ENCODE measurements at regions not wholly inside any gene's neighbourhood (a gene's known extent, or its start where the extent isn't known, plus 50 kb on each side); places are given as distances from the start of the nearest gene placed in this dataset.
"Not testable (repeated sequence)": the region's sequence is repeated elsewhere in the genome, so short reads cannot be mapped to it uniquely, and the experiment has no call there.

DNA sequence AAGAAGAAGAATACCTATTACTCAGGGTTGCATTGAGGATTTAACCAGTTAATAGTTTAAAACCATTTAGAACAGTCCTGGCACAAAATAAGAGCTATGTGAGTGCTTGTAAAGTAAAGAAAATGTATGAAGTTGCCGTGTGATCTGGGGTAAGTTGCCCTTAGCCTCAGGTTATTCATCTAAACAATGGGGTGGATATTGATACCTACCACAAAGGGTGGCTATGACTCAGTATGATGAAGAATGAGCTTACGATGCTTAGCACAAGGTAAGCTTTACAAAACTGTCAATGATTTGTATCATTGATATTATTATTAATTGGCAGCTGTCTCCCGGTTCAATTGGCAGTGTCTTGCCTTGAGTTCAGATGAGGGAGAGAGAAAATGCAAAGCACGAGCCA, 149.4 kb upstream of the PITX1 start:
- intact Hi-C loops (cut with micrococcal nuclease): no loop called here

DNA sequence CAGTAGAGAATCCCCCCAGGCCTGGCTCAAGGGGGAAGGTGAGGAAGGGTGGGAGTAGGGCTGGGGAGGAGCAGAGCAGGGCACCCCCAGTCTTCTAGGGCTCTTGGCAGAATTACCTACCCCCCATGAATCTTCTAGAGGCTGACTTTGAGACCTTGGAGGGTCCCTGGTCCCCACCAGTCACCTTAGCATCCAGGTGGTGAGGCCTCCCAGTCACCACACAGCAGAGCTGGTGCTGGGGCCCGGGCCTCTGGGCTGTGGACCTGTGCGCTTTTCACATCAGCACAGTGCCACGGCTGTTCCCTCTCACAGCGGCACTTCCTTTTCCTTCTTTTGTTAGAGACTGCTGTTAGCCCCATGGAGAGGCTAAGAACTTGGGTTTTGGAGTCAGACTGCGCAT, 148.6 kb upstream of the PITX1 start:
- intact Hi-C loops (cut with micrococcal nuclease): no loop called here

DNA sequence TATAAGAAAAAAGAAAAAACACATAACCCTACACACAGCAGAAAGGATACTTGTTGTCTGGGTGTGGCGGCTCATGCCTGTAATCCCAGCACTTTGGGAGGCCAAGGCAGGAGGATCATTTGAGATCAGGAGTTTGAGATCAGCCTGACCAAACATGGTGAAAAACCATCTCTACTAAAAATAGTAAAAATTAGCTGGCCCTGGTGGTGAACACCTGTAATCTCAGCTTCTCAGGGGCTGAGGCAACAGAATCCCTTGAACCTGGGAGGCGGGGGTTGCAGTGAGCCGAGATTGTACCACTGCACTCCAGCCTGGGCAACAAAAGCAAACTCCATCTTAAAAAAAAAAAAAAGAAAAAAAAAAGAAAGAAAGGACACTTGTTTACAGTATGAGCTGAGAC, 147.6 kb upstream of the PITX1 start:
- intact Hi-C loops (cut with micrococcal nuclease): no loop called here

DNA sequence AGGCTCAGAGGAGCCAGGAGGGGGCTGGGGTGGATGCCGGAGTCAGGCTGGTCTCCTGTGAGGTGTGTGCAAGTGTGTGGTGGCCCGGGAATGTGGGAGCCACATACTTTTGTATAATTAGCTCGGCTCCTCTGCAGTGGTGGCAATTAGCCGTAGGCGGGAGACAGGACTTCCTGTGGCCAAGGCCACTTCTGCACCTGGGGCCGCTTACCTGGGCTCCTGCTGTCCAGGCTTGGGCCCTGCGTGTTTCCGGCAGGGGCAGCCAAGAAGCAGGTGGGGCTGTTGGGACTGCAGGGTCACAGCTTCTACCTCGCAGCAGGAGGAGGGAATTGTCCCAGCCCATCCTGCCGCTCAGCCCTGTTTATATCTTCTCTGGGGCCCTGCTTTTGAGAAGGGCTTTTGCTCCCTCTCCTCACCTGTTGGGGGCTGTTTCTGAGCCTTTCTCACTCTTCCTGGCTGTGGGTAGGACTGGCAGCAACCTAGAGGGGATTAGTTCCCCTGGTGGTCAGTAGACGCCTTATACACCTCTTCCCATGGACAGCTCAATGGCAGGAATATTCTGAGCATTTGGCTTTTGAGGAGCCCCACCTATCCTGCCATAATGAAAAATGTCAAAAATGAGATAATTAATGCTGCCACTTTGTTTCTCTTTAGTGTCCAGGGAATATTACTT, 145.4 kb upstream of the PITX1 start:
- intact Hi-C loops (cut with micrococcal nuclease): no loop called here

DNA sequence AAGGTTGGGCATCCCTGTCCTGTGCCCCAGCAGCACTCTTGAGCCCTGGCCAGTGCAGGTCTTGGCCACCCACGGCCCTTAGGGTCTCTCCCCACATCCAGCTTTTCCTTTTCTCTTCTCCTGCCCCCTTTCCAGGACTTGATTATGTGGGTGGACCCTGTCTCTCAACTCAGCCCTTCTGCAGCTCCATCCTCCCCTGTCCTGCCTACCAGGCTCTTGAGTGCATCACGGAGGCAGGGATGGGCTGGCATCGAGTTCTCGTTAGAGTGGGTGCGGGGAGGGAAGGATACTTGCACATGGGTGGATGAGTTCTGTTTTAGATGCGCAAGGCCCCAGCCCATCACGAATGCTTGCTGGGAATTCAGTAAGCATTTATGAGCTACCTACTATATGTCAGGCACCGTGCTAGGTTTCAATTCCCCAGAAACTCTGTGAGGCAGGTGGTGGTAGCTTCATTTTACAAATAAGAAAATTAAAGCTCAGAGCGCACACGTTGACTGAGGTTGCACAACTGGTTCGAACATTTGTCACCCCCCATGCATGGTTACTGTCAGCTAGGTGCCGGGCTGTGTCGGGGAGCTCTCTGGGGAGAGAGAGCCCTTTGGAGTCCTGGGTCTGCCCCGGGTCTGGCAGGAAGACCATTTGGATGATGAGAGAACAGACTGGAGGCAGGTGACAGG, 144.6 kb upstream of the PITX1 start:
- intact Hi-C loops (cut with micrococcal nuclease): no loop called here

DNA sequence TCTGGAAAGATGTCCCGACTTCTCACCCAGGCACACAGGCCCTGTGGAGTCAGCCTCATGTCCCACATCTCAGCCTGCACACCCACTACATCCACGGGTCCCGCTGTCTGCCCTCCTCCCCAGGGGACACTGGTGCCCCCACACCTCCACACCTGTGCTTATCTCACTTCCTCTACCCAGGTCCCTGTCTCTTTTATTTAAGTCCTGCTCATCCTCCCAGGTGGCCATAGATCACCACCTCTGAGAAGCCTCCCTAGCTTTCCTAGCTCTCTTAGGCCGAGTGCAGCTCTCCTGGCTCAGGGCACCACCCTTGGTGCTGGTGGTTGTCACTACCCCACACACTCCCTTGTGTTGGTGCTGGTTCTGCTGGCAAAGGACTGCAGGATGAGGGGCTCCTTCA, 143.6 kb upstream of the PITX1 start:
- intact Hi-C loops (cut with micrococcal nuclease): no loop called here

DNA sequence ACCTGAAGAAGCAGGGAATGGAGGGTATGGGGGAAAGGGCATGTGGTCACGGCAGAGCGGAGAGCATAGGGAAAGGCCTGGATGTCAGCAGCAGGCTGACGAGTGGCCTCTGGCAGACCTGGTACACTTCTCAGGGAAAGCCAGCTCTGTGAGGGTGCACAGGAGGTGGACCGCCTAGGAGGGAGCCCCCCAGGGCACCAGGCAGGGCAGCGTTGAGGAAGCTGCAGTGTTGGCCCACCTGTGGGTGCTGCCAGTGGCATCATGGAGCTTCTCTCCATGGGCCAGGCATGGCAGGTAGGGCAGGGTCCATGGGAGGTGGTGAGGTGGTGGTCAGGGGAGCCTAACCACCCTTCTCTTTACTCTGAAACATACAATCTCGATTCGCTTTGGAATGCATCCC, 143.0 kb upstream of the PITX1 start:
- intact Hi-C loops (cut with micrococcal nuclease): no loop called here

DNA sequence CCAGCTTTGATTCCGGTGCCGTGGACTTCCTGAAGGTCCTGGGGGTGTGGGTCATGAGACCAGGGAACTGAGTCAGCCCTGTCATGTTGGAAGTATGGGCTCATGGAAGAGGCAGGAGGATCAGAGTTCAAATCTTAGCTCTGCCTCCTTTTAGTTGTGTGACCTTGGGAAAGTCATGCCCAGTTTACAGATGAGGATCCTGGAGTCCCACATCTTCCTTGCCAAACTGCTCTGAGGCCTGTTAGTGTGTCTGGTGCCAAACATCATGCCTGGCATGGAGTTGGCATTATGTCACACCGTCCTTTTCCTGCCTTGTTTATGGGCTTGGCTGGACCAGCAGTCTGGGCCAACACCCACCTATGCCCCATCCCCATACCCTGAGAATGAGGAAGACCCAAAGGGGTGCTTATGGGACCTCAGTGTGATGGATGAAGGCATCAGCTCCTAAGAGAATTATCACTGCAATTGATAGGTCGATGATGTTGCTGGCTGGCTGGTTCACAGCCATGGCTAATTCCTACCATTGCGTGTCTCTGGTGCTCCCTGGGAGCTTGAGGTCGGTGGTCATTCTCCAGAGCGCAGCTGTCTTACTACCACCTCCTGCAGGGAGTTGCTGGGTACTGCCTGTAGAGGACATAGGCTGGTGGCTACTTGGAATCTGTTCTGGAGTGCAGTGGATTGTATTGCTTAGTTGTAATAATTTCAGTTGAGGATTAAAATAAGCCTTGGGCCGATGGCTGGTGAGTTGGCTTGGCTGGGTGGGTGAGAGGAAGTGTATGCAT, 140.5 kb upstream of the PITX1 start:
- intact Hi-C loops (cut with micrococcal nuclease): no loop called here

DNA sequence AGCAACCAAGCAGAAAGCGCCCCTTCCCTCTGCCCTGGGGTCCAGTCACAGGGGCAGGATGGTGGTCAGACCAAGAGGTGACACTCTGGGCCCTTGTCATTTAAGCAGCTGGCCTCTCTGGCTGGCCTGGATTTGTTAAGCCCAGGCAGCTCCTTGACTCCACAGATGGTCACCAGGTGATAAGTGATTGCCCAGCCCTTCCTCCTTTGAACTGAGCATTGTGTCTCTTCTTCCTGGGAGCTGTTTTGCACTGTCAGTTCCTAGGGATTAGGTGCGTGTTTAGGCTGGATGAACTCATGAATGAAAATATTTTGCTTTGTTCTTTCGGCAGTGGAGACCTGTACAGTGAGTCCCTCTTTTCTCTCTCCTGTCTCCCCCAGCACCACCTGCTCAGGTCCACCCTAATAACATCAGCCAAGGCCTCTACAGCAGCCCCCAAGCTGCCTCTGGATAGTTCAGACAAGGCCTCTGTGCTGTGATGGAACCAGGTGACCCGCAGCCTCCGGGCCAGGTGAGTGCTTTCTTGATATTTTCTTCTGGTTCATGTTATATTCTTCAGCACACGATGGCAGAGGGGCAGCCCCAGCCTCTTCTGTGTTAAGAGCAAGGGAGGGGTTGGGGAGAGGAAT, 139.7 kb upstream of the PITX1 start:
- intact Hi-C loops (cut with micrococcal nuclease): no loop called here

DNA sequence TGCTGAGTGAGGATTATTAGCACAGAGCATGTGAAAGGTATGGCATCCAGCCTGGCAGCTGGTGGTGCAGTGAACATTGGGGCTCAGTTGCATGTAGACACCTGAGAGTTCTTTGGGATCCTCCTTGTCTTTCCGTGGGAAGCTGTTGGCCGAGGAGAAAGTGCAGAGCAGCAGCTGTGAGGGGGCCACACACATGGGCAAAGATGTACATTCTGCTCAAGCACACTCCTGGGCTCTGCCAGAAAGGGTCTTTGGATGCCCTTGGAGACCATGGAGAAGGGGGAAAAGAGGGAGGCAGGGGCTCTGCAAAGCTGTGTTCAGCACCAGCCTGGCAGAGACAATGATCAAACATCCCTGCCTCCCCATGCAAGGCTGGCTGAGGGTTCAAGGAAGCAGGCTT, 138.7 kb upstream of the PITX1 start:
- intact Hi-C loops (cut with micrococcal nuclease): no loop called here

DNA sequence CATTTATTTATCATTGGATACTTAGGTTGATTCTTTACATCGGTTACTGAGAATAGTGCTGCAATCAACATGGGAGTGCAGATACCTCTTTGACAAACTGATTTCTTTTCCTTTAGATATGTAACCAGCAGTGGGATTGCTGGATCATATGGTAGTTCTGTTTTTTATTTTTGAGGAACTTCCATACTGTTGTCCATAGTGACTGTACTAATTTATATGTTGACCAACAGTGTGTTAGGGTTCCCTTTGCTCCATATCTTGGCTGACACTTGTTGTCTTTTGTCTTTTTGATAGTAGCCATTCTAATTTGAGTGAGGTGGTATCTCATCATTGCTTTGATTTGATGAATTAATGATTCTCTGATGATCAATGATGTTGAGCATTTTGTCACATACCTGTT, 137.3 kb upstream of the PITX1 start:
- intact Hi-C loops (cut with micrococcal nuclease): no loop called here

DNA sequence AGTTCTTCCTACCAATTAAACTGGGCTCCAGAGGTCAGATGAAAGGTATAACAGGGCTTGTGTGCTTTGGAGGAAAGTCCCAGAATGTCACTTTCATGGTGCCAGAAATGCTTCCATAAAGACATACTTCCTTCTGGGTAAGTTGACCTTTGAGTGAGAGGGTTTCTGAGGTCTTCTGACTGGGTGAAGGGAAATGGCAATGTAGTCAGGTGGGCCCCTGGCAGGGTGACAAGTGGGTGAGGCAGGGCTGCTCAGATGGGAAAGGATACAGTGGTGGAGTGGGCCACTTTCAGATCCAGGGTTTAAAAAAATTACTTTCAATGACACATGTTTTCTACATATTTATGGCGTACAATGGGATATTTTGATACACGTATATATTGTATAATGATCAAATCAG, 136.5 kb upstream of the PITX1 start:
- intact Hi-C loops (cut with micrococcal nuclease): no loop called here

DNA sequence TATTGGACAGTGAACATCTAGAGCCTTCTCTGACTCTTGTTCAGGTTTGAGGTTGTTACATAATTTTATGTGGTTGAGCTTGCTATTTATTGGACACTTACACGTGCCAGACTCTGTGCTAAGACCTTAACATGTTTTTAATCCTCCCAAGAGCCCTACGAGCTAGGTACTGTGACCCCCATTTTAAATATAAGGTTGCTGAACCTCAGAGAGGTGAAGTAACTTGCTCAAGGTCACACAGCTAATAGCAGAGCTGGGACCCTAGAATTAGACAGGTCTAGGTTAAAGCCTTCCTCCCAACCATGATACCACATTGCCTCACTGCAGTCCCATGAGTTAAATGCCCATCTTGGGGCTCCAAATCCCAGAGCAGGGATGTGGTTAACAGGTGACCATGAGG, 135.7 kb upstream of the PITX1 start:
- intact Hi-C loops (cut with micrococcal nuclease): no loop called here

DNA sequence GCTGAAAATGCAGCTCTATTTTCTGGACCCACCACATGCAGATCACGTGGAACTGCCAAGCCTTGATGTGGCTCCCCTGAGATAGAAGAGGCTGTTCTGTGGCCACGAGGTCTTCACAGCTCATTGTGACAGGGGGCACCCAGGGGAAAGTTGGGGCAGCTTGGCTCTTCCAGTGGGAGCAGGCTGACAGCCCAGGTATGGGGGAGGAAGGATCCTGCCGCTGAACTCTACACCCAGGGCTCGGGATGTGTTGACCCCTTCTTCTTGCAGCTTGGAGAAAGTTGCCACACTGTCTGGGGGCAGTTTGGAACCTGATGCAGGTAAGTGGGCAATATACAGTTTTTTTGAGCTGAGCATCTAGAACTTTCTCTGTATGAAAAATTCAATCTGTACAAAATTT, 133.6 kb upstream of the PITX1 start:
- intact Hi-C loops (cut with micrococcal nuclease): no loop called here

DNA sequence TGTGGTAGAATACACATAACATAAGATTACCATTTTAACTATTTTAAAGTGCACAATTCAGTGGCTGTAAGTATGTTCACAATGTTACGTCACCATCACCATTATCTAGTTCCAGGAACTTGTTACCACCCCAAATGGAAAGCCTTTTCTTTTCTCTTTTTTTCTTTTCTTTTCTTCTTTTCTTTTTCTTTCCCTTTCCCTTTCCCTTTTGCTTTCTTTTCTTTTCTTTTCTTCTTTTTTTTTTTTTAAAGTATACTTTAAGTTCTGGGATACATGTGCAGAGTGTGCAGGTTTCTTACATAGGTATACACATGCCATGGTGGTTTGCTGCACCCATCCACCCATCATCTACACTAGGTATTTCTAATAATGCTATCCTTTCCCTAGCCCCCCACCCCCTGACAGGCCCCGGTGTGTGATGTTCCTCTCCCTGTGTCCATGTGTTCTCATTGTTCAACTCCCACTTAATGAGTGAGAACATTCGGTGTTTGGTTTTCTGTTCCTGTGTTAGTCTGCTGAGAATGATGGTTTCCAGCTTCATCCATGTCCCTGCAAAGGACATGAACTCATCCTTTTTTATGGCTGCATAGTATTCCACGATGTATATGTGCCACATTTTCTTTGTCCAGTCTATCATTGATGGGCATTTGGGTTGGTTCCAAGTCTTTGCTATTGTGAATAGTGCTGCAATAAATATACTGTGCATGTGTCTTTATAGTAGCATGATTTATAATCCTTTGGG, 131.0 kb upstream of the PITX1 start:
- intact Hi-C loops (cut with micrococcal nuclease): not testable (repeated sequence)

DNA sequence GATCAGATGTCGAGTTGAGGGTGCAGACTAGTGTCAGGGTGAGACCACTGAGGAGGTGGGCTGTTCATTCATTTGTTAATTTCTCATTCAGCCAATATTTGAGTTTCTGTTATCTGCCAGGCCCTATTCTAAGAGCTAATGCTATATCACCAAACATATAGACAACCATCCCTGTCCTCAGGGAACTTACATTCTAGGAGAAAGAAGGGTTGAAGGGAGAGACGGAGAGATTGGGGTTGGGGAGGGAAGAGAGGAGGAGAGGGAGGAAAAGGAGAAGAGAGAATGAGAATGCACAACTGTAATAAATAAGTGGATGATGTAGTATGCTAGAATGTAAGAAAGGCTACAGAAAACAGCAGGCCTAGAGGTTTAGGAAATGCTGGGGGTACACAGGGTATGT, 129.9 kb upstream of the PITX1 start:
- intact Hi-C loops (cut with micrococcal nuclease): no loop called here

DNA sequence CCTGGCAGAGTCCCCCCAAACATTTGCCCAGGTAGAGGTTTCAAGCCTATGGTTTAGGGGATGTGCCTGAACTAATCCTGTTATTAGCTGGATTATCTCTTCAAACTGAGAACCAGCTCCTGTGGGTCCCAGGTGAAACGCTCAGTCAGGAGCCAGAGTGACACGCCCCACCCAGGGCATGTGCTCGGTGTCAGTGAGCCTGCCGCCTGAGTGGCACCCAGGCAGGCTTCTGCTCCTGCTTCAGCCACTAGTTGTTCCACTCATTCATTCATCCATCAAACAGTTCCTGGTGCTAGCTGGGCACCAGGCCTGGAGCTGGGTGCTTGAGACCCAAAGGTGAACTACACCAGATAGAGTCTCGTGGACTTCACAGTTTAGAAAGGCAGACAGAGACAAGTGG, 129.4 kb upstream of the PITX1 start:
- intact Hi-C loops (cut with micrococcal nuclease): no loop called here

DNA sequence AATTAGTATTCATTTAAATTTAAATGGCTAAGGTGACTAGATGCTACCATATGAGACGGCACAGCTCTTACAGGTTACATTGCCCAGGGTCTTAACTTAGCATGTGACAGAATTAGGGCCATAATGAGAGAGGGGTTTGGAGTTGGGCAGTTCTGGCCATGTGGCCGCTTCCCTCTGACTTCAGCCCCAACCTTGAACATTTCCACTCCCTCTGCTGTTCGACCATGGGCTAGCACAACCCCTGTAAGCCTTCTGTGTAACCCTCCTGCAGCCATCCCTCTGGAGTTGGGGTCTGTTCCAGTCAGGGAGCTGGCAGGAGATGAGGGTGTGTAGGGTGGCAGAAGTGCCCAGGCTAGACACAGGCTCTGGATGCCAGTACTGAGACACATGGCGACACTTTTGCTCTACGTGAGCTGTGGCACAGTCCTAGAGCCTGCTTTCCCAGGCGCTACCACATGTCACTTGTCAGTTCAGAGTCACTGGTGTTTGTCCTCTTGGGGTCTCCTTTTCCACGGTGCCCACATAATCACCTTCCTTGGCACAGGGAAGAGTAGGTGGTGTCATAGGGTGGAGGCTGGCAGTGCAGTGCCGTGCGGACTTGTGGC, 128.7 kb upstream of the PITX1 start:
- intact Hi-C loops (cut with micrococcal nuclease): no loop called here

DNA sequence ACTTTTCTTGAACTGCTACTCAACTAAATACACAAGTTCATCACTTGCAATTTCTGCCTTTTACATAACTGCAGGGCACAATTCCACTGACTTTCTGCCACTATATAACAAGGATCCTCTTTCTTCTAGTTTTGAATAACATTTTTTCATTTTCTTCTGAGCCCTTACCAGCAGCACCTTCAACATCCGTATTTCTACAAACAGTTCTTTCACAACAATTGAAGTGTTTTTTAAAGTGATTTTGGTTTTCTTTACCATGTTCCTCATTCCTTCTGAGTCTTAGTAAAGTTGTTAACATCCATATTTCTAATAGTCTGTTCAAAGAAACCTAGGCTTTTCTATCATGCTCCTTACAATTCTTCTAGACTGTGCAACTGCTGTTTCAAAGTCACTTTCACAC, 127.2 kb upstream of the PITX1 start:
- intact Hi-C loops (cut with micrococcal nuclease): no loop called here

DNA sequence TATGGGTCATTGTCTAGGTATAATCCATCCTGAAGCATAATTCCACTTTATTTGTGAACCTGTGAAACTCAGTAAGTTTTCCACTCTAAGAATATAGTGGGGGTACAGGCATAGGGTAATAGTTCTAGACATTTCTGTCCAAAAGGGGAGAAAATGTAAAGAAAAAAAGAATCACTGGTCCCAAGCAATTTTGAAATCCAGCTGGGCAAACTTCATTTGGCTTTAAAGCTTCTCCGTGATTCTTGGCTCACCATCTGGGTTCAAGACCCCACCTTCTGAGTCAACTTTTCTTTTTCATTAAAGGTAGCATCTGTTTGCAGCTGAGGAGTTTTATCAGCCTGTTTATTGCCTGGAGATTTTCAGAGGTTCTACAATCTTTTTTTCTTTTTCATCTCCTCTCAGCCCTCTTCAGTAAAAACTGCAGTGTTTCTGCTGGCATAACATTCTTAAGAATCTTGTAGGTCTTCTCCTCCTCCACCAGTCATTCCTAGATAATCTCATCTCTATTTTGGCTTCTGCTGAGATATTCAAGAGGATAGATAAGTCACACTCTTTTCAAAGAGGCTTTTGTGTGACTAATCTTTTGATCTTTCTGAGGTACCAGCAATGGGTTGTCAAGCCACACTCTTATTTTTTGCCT, 126.1 kb upstream of the PITX1 start:
- intact Hi-C loops (cut with micrococcal nuclease): no loop called here

DNA sequence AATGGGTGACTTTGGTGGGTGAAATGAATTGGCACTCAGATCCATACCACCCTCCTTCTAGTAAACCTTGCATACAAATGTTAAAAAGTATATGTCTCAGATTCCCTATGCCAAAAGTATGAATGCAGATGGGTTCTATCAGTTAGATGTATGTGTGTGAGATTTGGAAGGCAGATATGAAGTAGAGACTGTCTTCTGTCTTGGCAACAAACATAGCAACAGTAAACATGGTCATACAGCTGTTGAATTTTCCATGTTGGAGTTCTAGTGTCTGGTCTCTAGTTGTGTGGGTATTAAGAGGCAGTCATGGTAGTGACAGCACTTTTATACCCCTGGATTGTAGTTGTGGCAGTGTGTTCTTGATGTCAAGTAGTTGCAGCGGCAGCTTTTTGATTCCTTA, 125.6 kb upstream of the PITX1 start:
- intact Hi-C loops (cut with micrococcal nuclease): no loop called here

Measured in T-helper 2 cell treated with Interferon-gamma antibody and Interleukin-4, amounts not matched to agents 100 ng/mL and 5 ng/mL, for 36 hours (primary cell).